ENCODE measurements at regions not wholly inside any gene's neighbourhood (a gene's known extent, or its start where the extent isn't known, plus 50 kb on each side); places are given as distances from the start of the nearest gene placed in this dataset.

DNA sequence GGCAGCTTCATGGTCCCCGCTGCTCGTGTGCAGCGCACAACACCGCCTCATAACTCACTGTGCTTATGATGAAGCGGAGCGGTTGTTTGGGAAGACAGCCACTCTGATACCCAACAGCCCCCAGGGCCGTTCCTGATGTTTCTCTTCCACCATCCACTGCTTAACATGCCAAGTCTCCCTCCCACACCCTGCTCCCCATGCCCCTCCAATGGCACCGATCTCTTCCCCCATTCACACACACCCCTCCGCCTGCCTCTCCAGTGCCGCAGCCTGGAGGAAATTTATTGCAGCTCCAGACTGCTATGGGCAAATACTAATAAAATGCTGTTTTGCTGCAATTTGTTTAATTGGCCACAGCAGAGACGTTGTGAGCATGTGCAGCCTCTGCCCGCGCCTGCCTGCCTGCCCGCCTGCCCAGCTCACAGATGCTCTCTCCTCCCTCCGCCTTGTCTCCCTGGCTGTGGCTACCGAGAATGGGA is 80.3 kb upstream of the LHX1 start:
- no peaks in the 10 kb centered on the region for H3K9me3 Mint-ChIP-seq
- H3K27ac Mint-ChIP-seq, result no peak overlapping the region
- no peak overlapping the region for H3K4me3 Mint-ChIP-seq
- TF ChIP-seq, protein P1, sequence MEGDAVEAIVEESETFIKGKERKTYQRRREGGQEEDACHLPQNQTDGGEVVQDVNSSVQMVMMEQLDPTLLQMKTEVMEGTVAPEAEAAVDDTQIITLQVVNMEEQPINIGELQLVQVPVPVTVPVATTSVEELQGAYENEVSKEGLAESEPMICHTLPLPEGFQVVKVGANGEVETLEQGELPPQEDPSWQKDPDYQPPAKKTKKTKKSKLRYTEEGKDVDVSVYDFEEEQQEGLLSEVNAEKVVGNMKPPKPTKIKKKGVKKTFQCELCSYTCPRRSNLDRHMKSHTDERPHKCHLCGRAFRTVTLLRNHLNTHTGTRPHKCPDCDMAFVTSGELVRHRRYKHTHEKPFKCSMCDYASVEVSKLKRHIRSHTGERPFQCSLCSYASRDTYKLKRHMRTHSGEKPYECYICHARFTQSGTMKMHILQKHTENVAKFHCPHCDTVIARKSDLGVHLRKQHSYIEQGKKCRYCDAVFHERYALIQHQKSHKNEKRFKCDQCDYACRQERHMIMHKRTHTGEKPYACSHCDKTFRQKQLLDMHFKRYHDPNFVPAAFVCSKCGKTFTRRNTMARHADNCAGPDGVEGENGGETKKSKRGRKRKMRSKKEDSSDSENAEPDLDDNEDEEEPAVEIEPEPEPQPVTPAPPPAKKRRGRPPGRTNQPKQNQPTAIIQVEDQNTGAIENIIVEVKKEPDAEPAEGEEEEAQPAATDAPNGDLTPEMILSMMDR (IDR thresholded peaks at IDR 0.05), result no peak
- no peak for DNase-seq
- no peaks in the 10 kb centered on the region for H3K36me3 Mint-ChIP-seq (ENCODE audit: low read depth)
- H3K27me3 Mint-ChIP-seq (ENCODE audit: insufficient read depth), result peaks cover 24% of the 10 kb centered on the region
- H3K4me1 Mint-ChIP-seq (ENCODE audit: low read depth), result peaks cover 17% of the 10 kb centered on the region

DNA sequence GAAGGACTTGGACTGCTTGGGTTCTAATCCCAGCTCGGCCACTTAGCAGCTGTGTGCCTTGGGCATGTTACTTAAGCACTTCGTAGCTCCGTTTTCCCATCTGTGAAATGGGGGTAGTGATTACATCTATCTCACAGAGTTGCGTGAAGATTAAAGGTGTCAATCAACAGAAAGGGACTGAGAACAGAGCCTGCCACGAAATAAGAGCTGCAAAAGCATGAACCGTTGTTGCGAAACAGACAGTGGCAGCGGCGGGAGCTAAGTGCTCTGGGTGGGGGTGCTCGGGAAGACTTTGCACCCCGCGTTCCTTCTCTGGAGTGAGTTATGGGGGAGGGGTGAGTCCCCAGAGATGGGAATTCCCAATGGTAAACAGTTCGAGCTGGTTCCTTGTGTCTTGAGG is 79.6 kb upstream of the LHX1 start:
- H3K4me3 Mint-ChIP-seq, result no peak overlapping the region
- DNase-seq, result no peak
- peaks cover 16% of the 10 kb centered on the region; the same call in 1 of the 2 replicates for H3K4me1 Mint-ChIP-seq (ENCODE audit: low read depth)
- H3K27ac Mint-ChIP-seq, result no peak overlapping the region
- TF ChIP-seq, protein P1 (IDR thresholded peaks at IDR 0.05), result no peak
- no peaks in the 10 kb centered on the region for H3K9me3 Mint-ChIP-seq
- peaks cover 26% of the 10 kb centered on the region for H3K27me3 Mint-ChIP-seq (ENCODE audit: insufficient read depth)
- no peaks in the 10 kb centered on the region for H3K36me3 Mint-ChIP-seq (ENCODE audit: low read depth)

DNA sequence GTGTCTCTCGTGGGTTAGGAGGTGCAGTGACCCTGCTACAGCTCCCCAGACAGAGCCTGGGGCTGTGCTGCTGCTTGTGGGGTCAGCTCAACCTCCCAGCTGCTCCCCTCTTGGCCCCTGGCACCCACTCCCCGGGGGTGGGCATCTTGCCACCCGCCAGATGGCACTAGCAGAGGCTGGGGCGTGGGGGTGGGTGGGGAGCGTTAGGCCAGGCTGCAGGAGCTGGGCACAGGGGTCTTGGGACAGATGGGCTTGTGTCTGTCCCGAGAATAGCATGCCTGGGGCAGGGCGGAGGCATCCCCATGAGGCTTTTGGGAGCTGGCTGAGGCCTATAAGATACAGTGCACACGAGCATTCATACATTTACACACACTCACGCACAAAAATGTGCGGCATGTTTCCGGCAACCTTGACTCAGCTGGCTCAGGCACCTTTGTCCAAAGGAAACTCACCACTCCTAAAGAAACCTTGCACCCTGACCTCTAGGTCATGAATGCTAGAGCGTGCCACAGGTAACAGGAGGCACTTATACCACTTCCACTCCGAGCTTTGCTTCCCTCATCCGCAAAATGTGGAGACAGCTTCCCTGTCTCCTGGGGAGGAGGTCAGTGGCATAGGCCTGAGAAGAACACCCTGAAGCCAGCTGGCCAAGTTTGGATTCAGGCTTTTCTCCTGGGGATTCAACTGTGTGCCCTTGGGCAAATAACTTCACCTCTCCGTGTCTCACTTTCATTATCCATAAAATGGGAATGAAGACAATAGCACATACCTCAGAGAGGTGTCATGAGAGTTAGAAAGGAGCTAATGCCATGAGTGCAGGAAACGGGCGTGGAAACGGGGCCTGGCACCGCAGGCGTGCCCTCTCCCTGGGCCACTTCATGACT is 78.9 kb upstream of the LHX1 start:
- Mint-ChIP-seq H3K36me3 (ENCODE audit: low read depth) (no peaks in the 10 kb centered on the region), H3K9me3 (no peaks in the 10 kb centered on the region), H3K4me3 (no peak overlapping the region), H3K4me1 (ENCODE audit: low read depth) (peaks cover 12% of the 10 kb centered on the region; the same call in 1 of the 2 replicates), H3K27ac (no peak overlapping the region), H3K27me3 (ENCODE audit: insufficient read depth) (peaks cover 26% of the 10 kb centered on the region)
- TF ChIP-seq, protein P1 (IDR thresholded peaks at IDR 0.05), result no peak
- DNase-seq, result no peak

DNA sequence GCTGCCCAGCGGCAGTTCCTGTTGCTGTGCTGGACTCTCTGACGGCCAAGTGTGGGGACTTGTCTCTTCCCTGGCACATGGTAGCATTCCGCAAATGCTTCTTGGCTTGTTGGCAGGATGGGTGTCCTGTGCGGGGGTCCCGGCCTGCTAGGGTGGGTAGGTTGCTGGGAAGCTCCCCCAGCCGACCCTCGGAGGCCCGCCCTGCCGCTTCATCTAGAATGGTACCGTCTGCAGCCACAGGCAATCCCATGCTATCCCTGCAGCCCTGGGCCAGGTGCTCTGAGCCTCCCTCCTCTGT is 78.3 kb upstream of the LHX1 start:
- Mint-ChIP-seq H3K36me3 (ENCODE audit: low read depth) (no peaks in the 10 kb centered on the region), H3K4me3 (no peak overlapping the region), H3K27ac (no peak overlapping the region), H3K4me1 (ENCODE audit: low read depth) (peaks cover 9% of the 10 kb centered on the region; the same call in 1 of the 2 replicates), H3K9me3 (no peaks in the 10 kb centered on the region), H3K27me3 (ENCODE audit: insufficient read depth) (peaks cover 28% of the 10 kb centered on the region)
- no peak for DNase-seq
- TF ChIP-seq, protein P1 (IDR thresholded peaks at IDR 0.05), result no peak

DNA sequence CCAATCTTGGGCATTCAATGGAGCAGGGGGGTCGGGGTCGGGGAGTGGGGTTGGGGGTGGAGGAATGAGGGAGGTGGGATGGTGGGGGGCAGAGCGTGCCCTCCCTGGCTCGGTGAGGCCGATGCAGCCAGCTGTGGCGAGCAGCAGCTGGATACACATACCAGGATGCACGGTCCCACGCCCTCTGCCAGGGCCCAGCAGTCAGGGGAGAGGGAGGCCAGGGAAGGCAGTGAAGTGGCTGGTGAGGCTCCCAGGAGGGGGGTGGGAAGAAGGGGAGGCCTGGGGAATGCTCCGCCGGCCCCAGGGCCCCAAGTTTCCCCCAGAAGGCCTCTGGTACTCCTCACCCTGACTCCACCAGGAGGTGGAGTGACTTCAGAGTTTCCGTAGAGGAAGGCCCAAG is 77.6 kb upstream of the LHX1 start:
- no peak for DNase-seq
- no peaks in the 10 kb centered on the region for H3K9me3 Mint-ChIP-seq
- H3K27ac Mint-ChIP-seq, result no peak overlapping the region
- TF ChIP-seq, protein P1 (IDR thresholded peaks at IDR 0.05), result no peak
- peaks cover 31% of the 10 kb centered on the region for H3K27me3 Mint-ChIP-seq (ENCODE audit: insufficient read depth)
- H3K4me1 Mint-ChIP-seq (ENCODE audit: low read depth), result peaks cover 9% of the 10 kb centered on the region; the same call in 1 of the 2 replicates
- no peak overlapping the region for H3K4me3 Mint-ChIP-seq
- H3K36me3 Mint-ChIP-seq (ENCODE audit: low read depth), result no peaks in the 10 kb centered on the region
